Lower lobe of right lung (tissue), 2 donors: ENCODE measurements at regions not wholly inside any gene's neighbourhood (a gene's known extent, or its start where the extent isn't known, plus 50 kb on each side); places are given as distances from the start of the nearest gene placed in this dataset.

Experiments used
- ATAC-seq, 2 donors: fragments of 200-7000 bp; cut with Tn5 transposase; one replicate each; pipeline ENCODE4 v1.9.1; 2020 to 2022; ENCODE audit warnings: mild to moderate bottlenecking in 2 of 2, moderate library complexity in 2 of 2
- DNase-seq: peaks from one replicate; pipeline ENCODE4 v3.0.0-alpha.2; 2020
- H3K27ac ChIP-seq: fragments of 200-600 bp; one replicate; pipeline ENCODE4 v1.8.0; 2022
- H3K27me3 ChIP-seq: fragments of 200-600 bp; one replicate; pipeline ENCODE4 v1.8.0; 2022; ENCODE audit warnings: low read depth
- H3K36me3 ChIP-seq: fragments of 200-600 bp; one replicate; pipeline ENCODE4 v1.8.0; 2022; ENCODE audit warnings: mild to moderate bottlenecking
- H3K4me1 ChIP-seq: fragments of 200-600 bp; one replicate; pipeline ENCODE4 v1.8.0; 2022
- H3K4me3 ChIP-seq: fragments of 200-600 bp; one replicate; pipeline ENCODE4 v1.8.0; 2022; ENCODE audit warnings: mild to moderate bottlenecking
- H3K9me3 ChIP-seq: fragments of 200-600 bp; one replicate; pipeline ENCODE4 v1.8.0; 2022
- intact Hi-C: fragments of 100-400 bp; cut with DNase I; formaldehyde crosslinking; loops from one replicate; pipeline ENCODE4 v1.11.0; 2022
- TF ChIP-seq, protein P1 (sequence below): fragments of 200-600 bp; IDR thresholded peaks from one replicate; pipeline ENCODE4 v1.8.0; 2022; ENCODE audit warnings: antibody characterized with exemption, mild to moderate bottlenecking
- donor health status: DM: no; HTN: yes; CAD: no; lungs with severe emphysema.

GRCh38 chr9:81145331-81145963, 543.9 kb downstream of the TLE1 start:
- Histone ChIP-seq H3K4me1 (no peaks in the 10 kb centered on the region), H3K27me3 (no peaks in the 10 kb centered on the region), H3K36me3 (no peaks in the 10 kb centered on the region), H3K27ac (no peak overlapping the region), H3K9me3 (no peaks in the 10 kb centered on the region), H3K4me3 (no peak overlapping the region)
- TF ChIP-seq, protein P1, sequence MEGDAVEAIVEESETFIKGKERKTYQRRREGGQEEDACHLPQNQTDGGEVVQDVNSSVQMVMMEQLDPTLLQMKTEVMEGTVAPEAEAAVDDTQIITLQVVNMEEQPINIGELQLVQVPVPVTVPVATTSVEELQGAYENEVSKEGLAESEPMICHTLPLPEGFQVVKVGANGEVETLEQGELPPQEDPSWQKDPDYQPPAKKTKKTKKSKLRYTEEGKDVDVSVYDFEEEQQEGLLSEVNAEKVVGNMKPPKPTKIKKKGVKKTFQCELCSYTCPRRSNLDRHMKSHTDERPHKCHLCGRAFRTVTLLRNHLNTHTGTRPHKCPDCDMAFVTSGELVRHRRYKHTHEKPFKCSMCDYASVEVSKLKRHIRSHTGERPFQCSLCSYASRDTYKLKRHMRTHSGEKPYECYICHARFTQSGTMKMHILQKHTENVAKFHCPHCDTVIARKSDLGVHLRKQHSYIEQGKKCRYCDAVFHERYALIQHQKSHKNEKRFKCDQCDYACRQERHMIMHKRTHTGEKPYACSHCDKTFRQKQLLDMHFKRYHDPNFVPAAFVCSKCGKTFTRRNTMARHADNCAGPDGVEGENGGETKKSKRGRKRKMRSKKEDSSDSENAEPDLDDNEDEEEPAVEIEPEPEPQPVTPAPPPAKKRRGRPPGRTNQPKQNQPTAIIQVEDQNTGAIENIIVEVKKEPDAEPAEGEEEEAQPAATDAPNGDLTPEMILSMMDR, result no peak
- DNase-seq, result no peak
- intact Hi-C loops, result no loop called here
- no peak for ATAC-seq

- ATAC-seq, result no peak
- intact Hi-C loops, result no loop called here
- Histone ChIP-seq H3K27me3 (no peaks in the 10 kb centered on the region), H3K36me3 (no peaks in the 10 kb centered on the region), H3K27ac (no peak overlapping the region), H3K4me1 (no peaks in the 10 kb centered on the region), H3K9me3 (no peaks in the 10 kb centered on the region), H3K4me3 (no peak overlapping the region)
- DNase-seq, result no peak
- TF ChIP-seq, protein P1, result no peak
Observed at GRCh38 chr9:81141961-81142360, 547.4 kb downstream of the TLE1 start.

DNA sequence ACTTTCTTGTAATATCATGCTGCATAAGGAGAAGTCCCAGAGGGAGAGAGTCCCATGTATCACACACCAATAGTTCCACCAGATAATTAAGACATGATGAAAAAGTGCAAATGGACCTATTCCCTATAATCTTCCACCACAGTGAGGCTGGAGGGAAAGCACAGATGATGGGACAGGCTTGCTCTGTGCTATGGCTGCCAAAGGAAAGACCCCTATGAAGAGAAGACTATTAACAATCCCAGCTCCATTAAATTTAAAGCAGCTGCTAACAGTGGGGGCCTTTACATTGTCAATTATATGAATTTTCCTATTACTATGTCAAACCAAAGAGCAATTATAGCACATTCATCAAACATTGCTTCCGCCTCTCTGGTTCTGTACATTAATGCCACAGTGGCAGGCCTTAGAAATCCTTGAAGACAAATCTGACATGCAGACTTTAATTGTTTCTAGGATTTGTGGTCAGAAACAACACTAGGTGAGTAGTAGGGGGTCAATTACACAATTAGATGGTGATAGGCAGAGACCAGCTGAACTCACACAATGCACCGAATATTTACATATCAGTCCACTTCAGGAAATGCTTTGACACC, 551.3 kb downstream of the TLE1 start:
- no peaks in the 10 kb centered on the region for H3K4me1 ChIP-seq
- no peaks in the 10 kb centered on the region for H3K27me3 ChIP-seq
- intact Hi-C loops, result no loop called here
- ATAC-seq (no peak), DNase-seq (no peak)
- H3K27ac ChIP-seq, result no peak overlapping the region
- TF ChIP-seq, protein P1, result no peak
- H3K4me3 ChIP-seq, result no peak overlapping the region
- H3K36me3 ChIP-seq, result no peaks in the 10 kb centered on the region
- no peaks in the 10 kb centered on the region for H3K9me3 ChIP-seq

DNA sequence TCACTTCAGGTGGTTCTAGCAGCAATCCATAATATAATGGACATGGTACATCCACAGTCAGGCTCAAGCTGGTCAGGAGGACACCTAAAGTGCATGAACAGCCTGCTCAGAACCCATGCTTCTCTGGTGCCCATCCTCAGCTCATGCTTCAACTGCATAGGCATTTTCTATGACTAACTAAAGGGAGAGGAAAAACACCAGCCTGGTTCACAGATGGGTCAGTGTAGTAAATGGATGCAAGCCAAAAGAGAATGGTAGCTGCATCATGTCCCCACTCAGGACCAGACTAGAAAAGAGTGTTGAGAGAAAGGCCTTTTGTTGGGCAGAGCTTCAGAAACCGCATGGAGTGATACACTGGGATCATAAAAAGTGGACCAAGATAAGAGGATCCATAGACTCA, 556.6 kb downstream of the TLE1 start:
- H3K36me3 ChIP-seq, result no peaks in the 10 kb centered on the region
- H3K4me3 ChIP-seq, result no peak overlapping the region
- intact Hi-C loops, result no loop called here
- no peak overlapping the region for H3K27ac ChIP-seq
- H3K4me1 ChIP-seq, result no peaks in the 10 kb centered on the region
- TF ChIP-seq, protein P1, result no peak
- H3K27me3 ChIP-seq, result no peaks in the 10 kb centered on the region
- H3K9me3 ChIP-seq, result no peaks in the 10 kb centered on the region
- DNase-seq (no peak), ATAC-seq (no peak)

- TF ChIP-seq, protein P1, result no peak
- no peak for DNase-seq
- ATAC-seq, result no peak
- Histone ChIP-seq H3K36me3 (no peaks in the 10 kb centered on the region), H3K4me1 (no peaks in the 10 kb centered on the region), H3K27ac (no peak overlapping the region), H3K27me3 (no peaks in the 10 kb centered on the region), H3K9me3 (no peaks in the 10 kb centered on the region), H3K4me3 (no peak overlapping the region)
- intact Hi-C loops, result no loop called here
Observed at GRCh38 chr9:81132318-81132717, 557.0 kb downstream of the TLE1 start.
